GM12878 (cell line): ENCODE measurements at regions not wholly inside any gene's neighbourhood (a gene's known extent, or its start where the extent isn't known, plus 50 kb on each side); places are given as distances from the start of the nearest gene placed in this dataset.
A peak's percentile ranks its signal among the peaks of the same experiment; 100 is the strongest.

Source experiments
- CBFB ChIP-seq: IDR thresholded peaks from 2 replicates; pipeline ENCODE4 v1.6.1; 2016; ENCODE audit warnings: antibody characterized with exemption, low read depth
- CHD2 ChIP-seq: IDR thresholded peaks from 2 replicates; pipeline ENCODE4 v1.6.1; 2011; ENCODE audit warnings: low read depth, low read length, improper control_type of control experiment, borderline replicate concordance
- CHD4 ChIP-seq: fragments of 200-600 bp; sonication (generic); IDR thresholded peaks from 2 replicates; pipeline ENCODE4 v1.6.1; 2016; ENCODE audit warnings: mild to moderate bottlenecking
- FOXK2 ChIP-seq: fragments of 450-650 bp; IDR thresholded peaks from 2 replicates; pipeline ENCODE4 v1.6.1; 2017; ENCODE audit warnings: mild to moderate bottlenecking, moderate library complexity
- HDAC2 ChIP-seq: fragments of 200-600 bp; sonication (generic); IDR thresholded peaks from 2 replicates; pipeline ENCODE4 v1.6.1; 2017
- MTA3 ChIP-seq: IDR thresholded peaks from 2 replicates; pipeline ENCODE4 v1.6.1; 2012; ENCODE audit warnings: low read length, inconsistent platforms, borderline replicate concordance
- NFYB ChIP-seq: IDR thresholded peaks from 2 replicates; pipeline ENCODE4 v1.6.1; 2011; ENCODE audit warnings: low read depth, mild to moderate bottlenecking, low read length, improper control_type of control experiment, moderate library complexity; ENCODE audit not compliant: insufficient read depth
- NR2C1 ChIP-seq: fragments of 450-650 bp; IDR thresholded peaks from 2 replicates; pipeline ENCODE4 v1.6.1; 2017; ENCODE audit warnings: antibody characterized with exemption, mild to moderate bottlenecking, moderate library complexity
- PAX5 ChIP-seq: IDR thresholded peaks from 2 replicates; pipeline ENCODE4 v1.6.1; 2011; ENCODE audit warnings: low read depth, low read length, borderline replicate concordance
- POU2F2 ChIP-seq: IDR thresholded peaks from 3 replicates; pipeline ENCODE4 v1.6.1; 2011; ENCODE audit warnings: low read depth, mild to moderate bottlenecking, low read length, borderline replicate concordance
- RBBP5 ChIP-seq: fragments of 200-600 bp; sonication (generic); conservative IDR thresholded peaks from 2 replicates; pipeline ENCODE4 v1.6.1; 2016
- SMARCA5 ChIP-seq: fragments of 450-650 bp; IDR thresholded peaks from 2 replicates; pipeline ENCODE4 v1.6.1; 2017; ENCODE audit warnings: mild to moderate bottlenecking
- SUPT20H ChIP-seq: IDR thresholded peaks from 2 replicates; pipeline ENCODE4 v1.6.1; 2011; ENCODE audit warnings: low read depth, mild to moderate bottlenecking, low read length, moderate library complexity, borderline replicate concordance; ENCODE audit not compliant: control insufficient read depth
- TAF1 ChIP-seq: IDR thresholded peaks from 2 replicates; pipeline ENCODE4 v1.6.1; 2011; ENCODE audit warnings: mild to moderate bottlenecking, low read depth, low read length, borderline replicate concordance
- TCF12 ChIP-seq: IDR thresholded peaks from 2 replicates; pipeline ENCODE4 v1.6.1; 2011; ENCODE audit warnings: low read depth, mild to moderate bottlenecking, low read length
- WRNIP1 ChIP-seq: IDR thresholded peaks from 2 replicates; pipeline ENCODE4 v1.6.1; 2011; ENCODE audit warnings: low read depth, low read length, improper control_type of control experiment, borderline replicate concordance
- YY1 ChIP-seq: IDR thresholded peaks from 2 replicates; pipeline ENCODE4 v1.6.1; 2011; ENCODE audit warnings: low read depth, mild to moderate bottlenecking, low read length
- ZBED1 ChIP-seq: IDR thresholded peaks from 2 replicates; pipeline ENCODE4 v1.6.1; 2016; ENCODE audit warnings: borderline replicate concordance
- TF ChIP-seq, protein P1 (sequence below): fragments of 150-350 bp; IDR thresholded peaks from 2 replicates; pipeline ENCODE4 v1.6.1; 2014; ENCODE audit warnings: mild to moderate bottlenecking, low read depth, low read length
- TF ChIP-seq, protein P2 (sequence below): IDR thresholded peaks from 2 replicates; pipeline ENCODE4 v1.6.1; 2012; ENCODE audit warnings: low read length, inconsistent platforms
- TF ChIP-seq, protein P3 (sequence below): fragments of 450-650 bp; IDR thresholded peaks from 2 replicates; pipeline ENCODE4 v1.6.1; 2017; ENCODE audit warnings: low read depth, mild to moderate bottlenecking, moderate library complexity
- TF ChIP-seq, protein P4 (sequence below): fragments of 450-650 bp; conservative IDR thresholded peaks from 2 replicates; pipeline ENCODE4 v1.6.1; 2017; ENCODE audit warnings: mild to moderate bottlenecking, moderate library complexity

DNA sequence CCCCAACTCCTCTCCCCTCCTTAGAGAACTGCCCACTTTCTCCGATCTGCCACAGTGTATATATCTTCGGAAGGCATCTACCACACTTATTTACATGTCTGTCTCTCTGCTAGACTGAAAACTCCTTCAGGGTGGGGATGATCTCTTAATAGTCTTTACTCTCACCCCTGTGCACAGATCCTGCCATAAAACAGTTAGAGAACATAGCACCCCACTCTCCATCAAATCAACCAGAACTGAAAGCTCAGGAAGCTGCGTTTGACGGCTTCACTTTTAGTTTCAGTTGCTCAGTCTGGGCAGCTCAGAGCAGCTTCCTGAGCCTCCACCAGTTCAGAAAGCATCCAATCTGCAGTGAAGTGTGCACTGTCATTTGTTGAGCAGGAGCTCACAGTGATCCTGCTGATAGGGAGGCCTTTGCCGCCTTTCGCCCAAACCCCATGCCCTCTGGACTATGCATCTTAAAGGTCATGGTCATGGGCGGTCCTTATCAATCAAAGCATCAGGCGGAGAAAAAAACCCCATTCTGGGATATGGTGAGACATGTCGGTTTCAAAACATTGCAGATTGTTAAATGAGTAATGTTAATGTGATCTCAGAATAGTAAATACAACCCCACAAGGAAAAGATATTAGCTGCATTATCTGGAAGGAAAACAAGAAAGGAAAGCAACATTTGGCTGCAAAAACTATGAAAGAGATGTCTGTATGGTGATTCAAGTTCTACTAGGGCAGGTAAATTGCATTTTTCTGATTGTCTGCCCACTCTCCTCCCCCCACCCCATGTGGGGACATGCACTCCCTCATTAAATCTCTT, 167.1 kb upstream of the ADO start (continued):
- TF ChIP-seq, protein P1, sequence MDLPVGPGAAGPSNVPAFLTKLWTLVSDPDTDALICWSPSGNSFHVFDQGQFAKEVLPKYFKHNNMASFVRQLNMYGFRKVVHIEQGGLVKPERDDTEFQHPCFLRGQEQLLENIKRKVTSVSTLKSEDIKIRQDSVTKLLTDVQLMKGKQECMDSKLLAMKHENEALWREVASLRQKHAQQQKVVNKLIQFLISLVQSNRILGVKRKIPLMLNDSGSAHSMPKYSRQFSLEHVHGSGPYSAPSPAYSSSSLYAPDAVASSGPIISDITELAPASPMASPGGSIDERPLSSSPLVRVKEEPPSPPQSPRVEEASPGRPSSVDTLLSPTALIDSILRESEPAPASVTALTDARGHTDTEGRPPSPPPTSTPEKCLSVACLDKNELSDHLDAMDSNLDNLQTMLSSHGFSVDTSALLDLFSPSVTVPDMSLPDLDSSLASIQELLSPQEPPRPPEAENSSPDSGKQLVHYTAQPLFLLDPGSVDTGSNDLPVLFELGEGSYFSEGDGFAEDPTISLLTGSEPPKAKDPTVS: no peak
- TF ChIP-seq CHD2: 0 out of 2 replicates have a peak, but pooled peaks have one; percentile 29
- TF ChIP-seq TCF12: no peak
- peak; percentile 62; the same call in 1 of the 2 replicates for TF ChIP-seq PAX5
- no peak for TF ChIP-seq CHD4
- peak; percentile 62; the same call in 1 of the 2 replicates for TF ChIP-seq TAF1
- no peak for TF ChIP-seq RBBP5
- TF ChIP-seq, protein P2, sequence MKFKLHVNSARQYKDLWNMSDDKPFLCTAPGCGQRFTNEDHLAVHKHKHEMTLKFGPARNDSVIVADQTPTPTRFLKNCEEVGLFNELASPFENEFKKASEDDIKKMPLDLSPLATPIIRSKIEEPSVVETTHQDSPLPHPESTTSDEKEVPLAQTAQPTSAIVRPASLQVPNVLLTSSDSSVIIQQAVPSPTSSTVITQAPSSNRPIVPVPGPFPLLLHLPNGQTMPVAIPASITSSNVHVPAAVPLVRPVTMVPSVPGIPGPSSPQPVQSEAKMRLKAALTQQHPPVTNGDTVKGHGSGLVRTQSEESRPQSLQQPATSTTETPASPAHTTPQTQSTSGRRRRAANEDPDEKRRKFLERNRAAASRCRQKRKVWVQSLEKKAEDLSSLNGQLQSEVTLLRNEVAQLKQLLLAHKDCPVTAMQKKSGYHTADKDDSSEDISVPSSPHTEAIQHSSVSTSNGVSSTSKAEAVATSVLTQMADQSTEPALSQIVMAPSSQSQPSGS: peak; percentile 77; the same call in 1 of the 2 replicates
- TF ChIP-seq, protein P3, sequence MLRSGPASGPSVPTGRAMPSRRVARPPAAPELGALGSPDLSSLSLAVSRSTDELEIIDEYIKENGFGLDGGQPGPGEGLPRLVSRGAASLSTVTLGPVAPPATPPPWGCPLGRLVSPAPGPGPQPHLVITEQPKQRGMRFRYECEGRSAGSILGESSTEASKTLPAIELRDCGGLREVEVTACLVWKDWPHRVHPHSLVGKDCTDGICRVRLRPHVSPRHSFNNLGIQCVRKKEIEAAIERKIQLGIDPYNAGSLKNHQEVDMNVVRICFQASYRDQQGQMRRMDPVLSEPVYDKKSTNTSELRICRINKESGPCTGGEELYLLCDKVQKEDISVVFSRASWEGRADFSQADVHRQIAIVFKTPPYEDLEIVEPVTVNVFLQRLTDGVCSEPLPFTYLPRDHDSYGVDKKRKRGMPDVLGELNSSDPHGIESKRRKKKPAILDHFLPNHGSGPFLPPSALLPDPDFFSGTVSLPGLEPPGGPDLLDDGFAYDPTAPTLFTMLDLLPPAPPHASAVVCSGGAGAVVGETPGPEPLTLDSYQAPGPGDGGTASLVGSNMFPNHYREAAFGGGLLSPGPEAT: peak; percentile 15
- TF ChIP-seq ZBED1: no peak
- peak; percentile 68 for TF ChIP-seq SMARCA5
- 0 out of 2 replicates have a peak, but pooled peaks have one; percentile 24 for TF ChIP-seq NFYB
- no peak for TF ChIP-seq SUPT20H
- 0 out of 2 replicates have a peak, but pooled peaks have one; percentile 65 for TF ChIP-seq WRNIP1
- no peak for TF ChIP-seq FOXK2
- no peak; the same call in 1 of the 2 replicates for TF ChIP-seq YY1
- TF ChIP-seq CBFB: 0 out of 2 replicates have a peak, but pooled peaks have one; percentile 16
- TF ChIP-seq NR2C1: peak; percentile 64
- no peak for TF ChIP-seq MTA3
- TF ChIP-seq POU2F2: peak; percentile 29; the same call in 1 of the 3 replicates
- TF ChIP-seq, protein P4, sequence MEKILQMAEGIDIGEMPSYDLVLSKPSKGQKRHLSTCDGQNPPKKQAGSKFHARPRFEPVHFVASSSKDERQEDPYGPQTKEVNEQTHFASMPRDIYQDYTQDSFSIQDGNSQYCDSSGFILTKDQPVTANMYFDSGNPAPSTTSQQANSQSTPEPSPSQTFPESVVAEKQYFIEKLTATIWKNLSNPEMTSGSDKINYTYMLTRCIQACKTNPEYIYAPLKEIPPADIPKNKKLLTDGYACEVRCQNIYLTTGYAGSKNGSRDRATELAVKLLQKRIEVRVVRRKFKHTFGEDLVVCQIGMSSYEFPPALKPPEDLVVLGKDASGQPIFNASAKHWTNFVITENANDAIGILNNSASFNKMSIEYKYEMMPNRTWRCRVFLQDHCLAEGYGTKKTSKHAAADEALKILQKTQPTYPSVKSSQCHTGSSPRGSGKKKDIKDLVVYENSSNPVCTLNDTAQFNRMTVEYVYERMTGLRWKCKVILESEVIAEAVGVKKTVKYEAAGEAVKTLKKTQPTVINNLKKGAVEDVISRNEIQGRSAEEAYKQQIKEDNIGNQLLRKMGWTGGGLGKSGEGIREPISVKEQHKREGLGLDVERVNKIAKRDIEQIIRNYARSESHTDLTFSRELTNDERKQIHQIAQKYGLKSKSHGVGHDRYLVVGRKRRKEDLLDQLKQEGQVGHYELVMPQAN: no peak
- no peak for TF ChIP-seq HDAC2
